HepG2 (cell line): ENCODE measurements at regions not wholly inside any gene's neighbourhood (a gene's known extent, or its start where the extent isn't known, plus 50 kb on each side); places are given as distances from the start of the nearest gene placed in this dataset.

Experiments
- ATAC-seq: fragments of 200-7000 bp; cut with Tn5 transposase; 3 replicates; pipeline ENCODE4 v1.9.1; 2020; ENCODE audit warnings: mild to moderate bottlenecking, moderate library complexity
- BruUV-seq: library from RNA; stranded (reverse); fragments of 400-500 nt; replicated peaks from 2 replicates; lab custom pipeline; 2021; lab: Mats Ljungman, UMichigan
- CTCF ChIA-PET: fragments of 300-600 bp; formaldehyde crosslinking; extraction: SDS; loops from one replicate; lab custom pipeline; 2021; ENCODE audit warnings: low total read pairs, inconsistent platforms, low intra/inter-chr PET ratio; lab: Yijun Ruan, JAX
- POLR2A ChIA-PET: fragments of 350-600 bp; sonication (Branson Sonifier 250); formaldehyde crosslinking; loops from one replicate; lab custom pipeline; 2020; ENCODE audit warnings: antibody characterized with exemption, inconsistent platforms; lab: Yijun Ruan, JAX
- DNase-seq: peaks from one replicate; pipeline ENCODE4 v3.0.0-alpha.2; 2015; ENCODE audit warnings: low spot score
- FAIRE-seq: peaks from 3 replicates; lab custom pipeline; 2011; peaks lifted over from hg19 to GRCh38; lab: Jason Lieb, UNC
- H2AFZ ChIP-seq: one replicate; pipeline ENCODE4 v1.6.1; 2011; ENCODE audit warnings: low read length, inconsistent platforms
- H3K27ac ChIP-seq: fragments of 300-600 bp; 3 replicates; pipeline ENCODE4 v1.8.0; 2011; ENCODE audit warnings: mixed run types, mild to moderate bottlenecking, mixed read lengths, low read length, inconsistent platforms; ENCODE audit not compliant: insufficient read depth; ENCODE audit errors: extremely low read length
- H3K27me3 ChIP-seq, 2 experiments: fragments of 200-600 bp in 1 of 2; 2 replicates in 1 of 2; 3 replicates in 1 of 2; pipeline versions ENCODE4 v1.6.0 to v1.8.0; 2011; ENCODE audit warnings: low read length in 2 of 2, mild to moderate bottlenecking in 2 of 2, moderate library complexity in 2 of 2, inconsistent platforms in 1 of 2; ENCODE audit not compliant: insufficient read depth in 2 of 2, control insufficient read depth in 1 of 2
- H3K36me3 ChIP-seq, 2 experiments: fragments of 200-600 bp in 1 of 2; replicated peaks in 1 of 2; 2 replicates in 1 of 2; 3 replicates in 1 of 2; pipeline versions ENCODE4 v1.5.1 to v1.8.0; 2011; ENCODE audit warnings: low read length in 2 of 2, inconsistent platforms in 1 of 2; ENCODE audit not compliant: insufficient read depth in 2 of 2, control insufficient read depth in 1 of 2
- H3K4me1 ChIP-seq: 2 replicates; pipeline ENCODE4 v1.5.1; 2012; ENCODE audit warnings: low read length, inconsistent platforms; ENCODE audit not compliant: insufficient read depth
- H3K4me2 ChIP-seq: 2 replicates; pipeline ENCODE4 v1.6.0; 2011; ENCODE audit warnings: low read depth, low read length, inconsistent platforms
- H3K4me3 ChIP-seq, 3 experiments: fragments of 200-600 bp in 1 of 3; sonication (generic), shearing (Covaris generic) in 1 of 3; replicated peaks in 1 of 3; 2 replicates each; pipeline ENCODE4 v1.5.1; 2011 to 2016; ENCODE audit warnings: low read length in 3 of 3, inconsistent platforms in 2 of 3, low read depth in 2 of 3, mild to moderate bottlenecking in 2 of 3, control low read depth in 1 of 3, mixed read lengths in 1 of 3; ENCODE audit not compliant: insufficient read depth in 1 of 3
- H3K79me2 ChIP-seq: one replicate; pipeline ENCODE4 v1.6.1; 2011; ENCODE audit warnings: low read length, inconsistent platforms; ENCODE audit not compliant: insufficient read depth
- H3K9ac ChIP-seq: 2 replicates; pipeline ENCODE4 v1.6.0; 2011; ENCODE audit warnings: mild to moderate bottlenecking, low read depth, low read length, inconsistent platforms; ENCODE audit not compliant: insufficient read depth
- H3K9me3 ChIP-seq: 2 replicates; pipeline ENCODE4 v1.5.1; 2012; ENCODE audit warnings: mild to moderate bottlenecking, low read length
- H4K20me1 ChIP-seq: 2 replicates; pipeline ENCODE4 v1.6.0; 2011; ENCODE audit warnings: inconsistent platforms, mild to moderate bottlenecking, low read length, moderate library complexity; ENCODE audit not compliant: insufficient read depth
- ARNT ChIP-seq: fragments of 450-650 bp; IDR thresholded peaks from 2 replicates; pipeline ENCODE4 v1.6.1; 2017
- HMGA1 ChIP-seq: sonication (generic); formaldehyde crosslinking; conservative IDR thresholded peaks from 2 replicates; pipeline ENCODE4 v1.4.0; 2020; ENCODE audit warnings: missing genetic modification reagents
- MYC ChIP-seq: sonication (generic); formaldehyde crosslinking; IDR thresholded peaks from 2 replicates; pipeline ENCODE4 v1.9.0; 2021; ENCODE audit warnings: missing genetic modification reagents, borderline replicate concordance
- PLSCR1 ChIP-seq: sonication (generic); formaldehyde crosslinking; IDR thresholded peaks from 2 replicates; pipeline ENCODE4 v1.5.0; 2020; ENCODE audit warnings: missing genetic modification reagents, mild to moderate bottlenecking, borderline replicate concordance
- PRMT3 ChIP-seq: sonication (generic); formaldehyde crosslinking; IDR thresholded peaks from 2 replicates; pipeline ENCODE4 v1.8.1; 2022; ENCODE audit warnings: low read depth, mild to moderate bottlenecking, moderate library complexity, missing genetic modification reagents, borderline replicate concordance
- RNF2 ChIP-seq: fragments of 450-650 bp; conservative IDR thresholded peaks from 2 replicates; pipeline ENCODE4 v1.6.1; 2016; ENCODE audit warnings: low read depth
- ZFP62 ChIP-seq: sonication (generic); formaldehyde crosslinking; IDR thresholded peaks from 2 replicates; pipeline ENCODE4 v1.4.0; 2020; ENCODE audit warnings: missing genetic modification reagents
- ZFP82 ChIP-seq: sonication (generic); formaldehyde crosslinking; IDR thresholded peaks from 2 replicates; pipeline ENCODE4 v1.5.1; 2020; ENCODE audit warnings: mild to moderate bottlenecking, missing genetic modification reagents, borderline replicate concordance
- ZFY ChIP-seq: sonication (generic); formaldehyde crosslinking; IDR thresholded peaks from 2 replicates; pipeline ENCODE4 v1.4.0; 2020; ENCODE audit warnings: missing genetic modification reagents
- ZNF382 ChIP-seq: sonication (generic); formaldehyde crosslinking; IDR thresholded peaks from 2 replicates; pipeline ENCODE4 v1.5.0; 2020; ENCODE audit warnings: missing genetic modification reagents, mild to moderate bottlenecking, borderline replicate concordance
- ZNF44 ChIP-seq: sonication (generic); formaldehyde crosslinking; IDR thresholded peaks from 2 replicates; pipeline ENCODE4 v1.5.1; 2020; ENCODE audit warnings: mild to moderate bottlenecking, missing genetic modification reagents
- ZNF460 ChIP-seq: sonication (generic); formaldehyde crosslinking; IDR thresholded peaks from 2 replicates; pipeline ENCODE4 v1.5.1; 2020; ENCODE audit warnings: missing genetic modification reagents, mild to moderate bottlenecking, borderline replicate concordance
- ZNF567 ChIP-seq: sonication (generic); formaldehyde crosslinking; IDR thresholded peaks from 2 replicates; pipeline ENCODE4 v1.8.1; 2023; ENCODE audit warnings: mild to moderate bottlenecking, missing genetic modification reagents, borderline replicate concordance
- ZNF598 ChIP-seq: sonication (generic); formaldehyde crosslinking; IDR thresholded peaks from 2 replicates; pipeline ENCODE4 v1.5.1; 2020; ENCODE audit warnings: mild to moderate bottlenecking, missing genetic modification reagents, borderline replicate concordance
- ZNF615 ChIP-seq: sonication (generic); formaldehyde crosslinking; IDR thresholded peaks from 2 replicates; pipeline ENCODE4 v1.5.0; 2020; ENCODE audit warnings: mild to moderate bottlenecking, missing genetic modification reagents, borderline replicate concordance
- ZNF616 ChIP-seq: sonication (generic); formaldehyde crosslinking; IDR thresholded peaks from 2 replicates; pipeline ENCODE4 v1.5.0; 2020; ENCODE audit warnings: low read depth, mild to moderate bottlenecking, missing genetic modification reagents
- ZNF652 ChIP-seq: IDR thresholded peaks from 2 replicates; pipeline ENCODE4 v1.6.1; 2016; ENCODE audit warnings: low read depth, borderline replicate concordance
- ZNF800 ChIP-seq: sonication (generic); formaldehyde crosslinking; IDR thresholded peaks from 2 replicates; pipeline ENCODE4 v1.4.0; 2020; ENCODE audit warnings: missing genetic modification reagents
- WGBS: methylation state at CpG from one replicate; pipeline ENCODE4 v1.1.6; 2017; ENCODE audit warnings: low lambda C conversion rate; 5-methylcytosine and 5-hydroxymethylcytosine counted together
- in situ Hi-C: cut with HindIII; loops from 2 replicates; pipeline ENCODE4 v1.10.0; 2017; ENCODE audit warnings: low pct_unique_long_range_greater_than_20kb; ENCODE audit not compliant: extremely low pct_ligation_motif_present
- intact Hi-C: fragments of 100-400 bp; cut with micrococcal nuclease; formaldehyde crosslinking; loops from one replicate; pipeline ENCODE4 v1.10.0; 2022; ENCODE audit not compliant: unreplicated experiment
- TF ChIP-seq, protein P1 (sequence below): sonication (generic); formaldehyde crosslinking; IDR thresholded peaks from 2 replicates; pipeline ENCODE4 v1.4.0; 2020; ENCODE audit warnings: missing genetic modification reagents

DNA sequence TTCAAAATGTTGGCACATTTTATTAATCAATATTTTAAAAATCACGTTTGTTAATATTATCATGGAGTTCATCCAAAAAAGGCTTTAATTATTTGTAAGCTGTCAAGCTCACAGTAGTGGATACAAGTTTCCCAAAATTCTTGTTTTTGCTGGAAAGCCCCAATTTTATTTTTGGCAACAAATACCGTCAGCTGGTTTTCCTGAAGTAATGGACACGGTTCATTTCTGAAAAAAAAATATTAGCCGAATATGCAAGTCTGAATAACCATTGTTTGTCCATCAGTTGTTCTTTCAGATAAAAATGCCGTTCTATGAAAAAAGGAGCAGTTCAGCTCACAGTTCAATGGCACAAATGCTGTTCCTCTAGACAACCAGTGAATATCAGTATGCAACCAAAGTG is 101.5 kb upstream of the RAI14 start:
- H3K4me2 ChIP-seq, result no peak overlapping the region
- H3K79me2 ChIP-seq, result no peaks in the 10 kb centered on the region
- no peaks in the 10 kb centered on the region for H3K9me3 ChIP-seq
- H4K20me1 ChIP-seq, result no peaks in the 10 kb centered on the region
- ATAC-seq (no peak), DNase-seq (no peak), FAIRE-seq (no peak)
- H3K4me1 ChIP-seq, result peaks cover 22% of the 10 kb centered on the region
- ChIA-PET CTCF (no interaction called here), POLR2A (no interaction called here)
- no peak overlapping the region for H3K9ac ChIP-seq
- H3K36me3 ChIP-seq, result no peaks in the 10 kb centered on the region
- H3K27me3 ChIP-seq, result no peaks in the 10 kb centered on the region; a peak in 1 of 5 replicates
- intact Hi-C loops, result no loop called here
- in situ Hi-C loops, result no loop called here
- TF ChIP-seq ZNF567 (CRISPR knock-in tag) (no peak), ZNF460 (CRISPR knock-in tag) (no peak), ZFP82 (CRISPR knock-in tag) (no peak), PRMT3 (no peak), ZNF382 (CRISPR knock-in tag) (no peak), ZFP62 (CRISPR knock-in tag) (no peak), ZNF800 (CRISPR knock-in tag) (no peak), ARNT (no peak), RNF2 (no peak), ZNF652 (CRISPR knock-in tag) (no peak), ZNF616 (CRISPR knock-in tag) (no peak), PLSCR1 (CRISPR knock-in tag) (no peak), MYC (no peak), ZFY (CRISPR knock-in tag) (no peak), ZNF615 (CRISPR knock-in tag) (no peak), ZNF598 (CRISPR knock-in tag) (no peak), ZNF44 (CRISPR knock-in tag) (no peak), HMGA1 (CRISPR knock-in tag) (no peak)
- TF ChIP-seq, protein P1, sequence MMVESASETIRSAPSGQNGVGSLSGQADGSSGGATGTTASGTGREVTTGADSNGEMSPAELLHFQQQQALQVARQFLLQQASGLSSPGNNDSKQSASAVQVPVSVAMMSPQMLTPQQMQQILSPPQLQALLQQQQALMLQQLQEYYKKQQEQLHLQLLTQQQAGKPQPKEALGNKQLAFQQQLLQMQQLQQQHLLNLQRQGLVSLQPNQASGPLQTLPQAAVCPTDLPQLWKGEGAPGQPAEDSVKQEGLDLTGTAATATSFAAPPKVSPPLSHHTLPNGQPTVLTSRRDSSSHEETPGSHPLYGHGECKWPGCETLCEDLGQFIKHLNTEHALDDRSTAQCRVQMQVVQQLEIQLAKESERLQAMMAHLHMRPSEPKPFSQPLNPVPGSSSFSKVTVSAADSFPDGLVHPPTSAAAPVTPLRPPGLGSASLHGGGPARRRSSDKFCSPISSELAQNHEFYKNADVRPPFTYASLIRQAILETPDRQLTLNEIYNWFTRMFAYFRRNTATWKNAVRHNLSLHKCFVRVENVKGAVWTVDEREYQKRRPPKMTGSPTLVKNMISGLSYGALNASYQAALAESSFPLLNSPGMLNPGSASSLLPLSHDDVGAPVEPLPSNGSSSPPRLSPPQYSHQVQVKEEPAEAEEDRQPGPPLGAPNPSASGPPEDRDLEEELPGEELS, result no peak
- no TSS peak for BruUV-seq
- no peak overlapping the region for H3K4me3 ChIP-seq
- H3K27ac ChIP-seq, result no peak overlapping the region
- H2AFZ ChIP-seq, result no peak overlapping the region
- WGBS, result 19% methylated on average over 5 of the region's 5 CpGs
